Progenitor cell of endocrine pancreas (in vitro differentiated cells): ENCODE measurements at regions not wholly inside any gene's neighbourhood (a gene's known extent, or its start where the extent isn't known, plus 50 kb on each side); places are given as distances from the start of the nearest gene placed in this dataset.

Source experiments
- DNase-seq: peaks from one replicate; pipeline ENCODE4 v3.0.0; 2021; ENCODE audit warnings: low spot score; ENCODE audit not compliant: unreplicated experiment
- H3K27ac Mint-ChIP-seq: 2 replicates; pipeline ENCODE4 v1.8.0; 2021; ENCODE audit warnings: mild to moderate bottlenecking, moderate library complexity, mixed read lengths
- H3K27me3 Mint-ChIP-seq: 2 replicates; pipeline ENCODE4 v1.8.0; 2021; ENCODE audit warnings: mixed read lengths
- H3K36me3 Mint-ChIP-seq: 2 replicates; pipeline ENCODE4 v1.8.0; 2022; ENCODE audit warnings: mixed read lengths; ENCODE audit not compliant: insufficient read depth
- H3K4me1 Mint-ChIP-seq: 2 replicates; pipeline ENCODE4 v1.8.0; 2021; ENCODE audit warnings: low read depth, mixed read lengths
- H3K4me3 Mint-ChIP-seq: 2 replicates; pipeline ENCODE4 v1.8.0; 2021; ENCODE audit warnings: low read depth, mild to moderate bottlenecking, moderate library complexity, mixed read lengths
- H3K9me3 Mint-ChIP-seq: 2 replicates; pipeline ENCODE4 v1.8.0; 2021; ENCODE audit warnings: low read depth, mixed read lengths
- CTCF ChIP-seq: fragments of 200-600 bp; sonication (generic); IDR thresholded peaks from one replicate; pipeline ENCODE4 v1.5.0; 2021; ENCODE audit warnings: antibody characterized with exemption, mild to moderate bottlenecking; ENCODE audit not compliant: unreplicated experiment

GRCh38 chr7:109939207-109939606, 1151.7 kb upstream of the LRRN3 start:
- Mint-ChIP-seq H3K4me1 (peaks cover 2% of the 10 kb centered on the region), H3K9me3 (peaks cover 35% of the 10 kb centered on the region), H3K36me3 (no peaks in the 10 kb centered on the region), H3K27me3 (no peaks in the 10 kb centered on the region), H3K27ac (no peak overlapping the region), H3K4me3 (no peak overlapping the region)
- no peak for DNase-seq
- TF ChIP-seq CTCF, result no peak

DNA sequence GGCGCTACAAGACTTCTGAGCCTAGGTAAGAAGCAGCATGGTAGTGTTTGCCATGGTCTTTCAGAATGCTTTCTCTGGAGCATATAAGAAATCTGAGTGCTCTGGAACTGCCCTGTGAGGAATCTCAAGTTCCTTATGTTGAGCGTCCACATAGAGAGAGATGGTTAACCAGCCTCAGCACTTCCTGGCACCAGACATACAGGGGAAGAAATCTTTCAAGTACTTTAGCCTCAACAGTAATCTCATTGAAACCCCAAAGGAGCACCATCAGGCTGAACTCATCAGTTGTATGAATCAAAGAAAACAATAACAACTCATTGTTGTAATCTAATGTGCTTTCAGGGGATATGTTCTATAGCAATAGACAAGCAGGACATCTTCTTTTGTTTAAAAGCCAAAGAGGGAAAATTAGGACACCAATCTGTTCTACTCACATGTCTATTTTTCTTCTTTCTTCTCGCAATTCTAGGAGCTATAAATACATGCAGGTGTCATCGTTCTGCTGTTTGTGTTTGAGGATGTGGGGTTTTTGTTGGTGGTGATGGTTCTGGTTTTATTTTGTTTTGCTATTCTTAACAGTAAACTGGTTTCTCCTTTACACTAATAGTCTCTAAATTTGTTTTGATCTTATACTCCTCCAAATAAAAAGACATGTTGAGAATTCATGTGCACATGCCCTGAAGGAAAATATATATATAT, 1145.0 kb upstream of the LRRN3 start:
- no peaks in the 10 kb centered on the region for H3K27me3 Mint-ChIP-seq
- peaks cover 14% of the 10 kb centered on the region for H3K4me1 Mint-ChIP-seq
- H3K27ac Mint-ChIP-seq, result no peak overlapping the region
- DNase-seq, result no peak
- peaks cover 6% of the 10 kb centered on the region for H3K9me3 Mint-ChIP-seq
- H3K36me3 Mint-ChIP-seq, result no peaks in the 10 kb centered on the region
- no peak overlapping the region for H3K4me3 Mint-ChIP-seq
- no peak for TF ChIP-seq CTCF

- Mint-ChIP-seq H3K4me3 (no peak overlapping the region), H3K27ac (peak overlapping the region; percentile 83), H3K9me3 (peaks cover 17% of the 10 kb centered on the region), H3K27me3 (no peaks in the 10 kb centered on the region), H3K4me1 (peaks cover 17% of the 10 kb centered on the region), H3K36me3 (peaks cover 3% of the 10 kb centered on the region)
- TF ChIP-seq CTCF, result no peak
- DNase-seq, result no peak
Measured at GRCh38 chr7:109950256-109950655, 1140.7 kb upstream of the LRRN3 start.

- TF ChIP-seq CTCF, result no peak
- Mint-ChIP-seq H3K4me1 (peaks cover 19% of the 10 kb centered on the region), H3K27ac (peak overlapping the region; percentile 83), H3K9me3 (peaks cover 18% of the 10 kb centered on the region), H3K36me3 (peaks cover 3% of the 10 kb centered on the region), H3K4me3 (no peak overlapping the region), H3K27me3 (no peaks in the 10 kb centered on the region)
- no peak for DNase-seq
Measured at GRCh38 chr7:109950821-109951564, 1139.9 kb upstream of the LRRN3 start.

DNA sequence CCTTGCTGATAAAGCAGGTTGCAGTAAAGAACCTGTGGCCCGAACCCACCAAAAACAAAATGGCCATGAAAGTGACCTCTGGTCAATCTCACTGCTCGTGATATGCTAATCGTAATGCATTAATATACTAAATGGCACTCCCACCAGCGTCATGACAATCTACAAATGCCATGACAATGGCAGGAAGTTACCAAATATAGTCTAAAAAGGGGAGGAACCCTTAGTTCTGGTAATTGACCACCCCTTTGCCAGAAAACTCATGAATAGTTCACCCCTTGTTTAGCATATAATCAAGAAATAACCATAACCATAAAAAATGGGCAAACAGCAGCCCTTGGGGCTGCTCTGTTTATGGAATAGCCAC, 1139.4 kb upstream of the LRRN3 start:
- Mint-ChIP-seq H3K9me3 (peaks cover 18% of the 10 kb centered on the region), H3K4me3 (no peak overlapping the region)

More for the DNA sequence above, 1139.4 kb upstream of the LRRN3 start:
- peaks cover 21% of the 10 kb centered on the region for H3K4me1 Mint-ChIP-seq
- H3K27ac Mint-ChIP-seq, result no peak overlapping the region
- H3K27me3 Mint-ChIP-seq, result no peaks in the 10 kb centered on the region
- TF ChIP-seq CTCF, result no peak
- peaks cover 3% of the 10 kb centered on the region for H3K36me3 Mint-ChIP-seq
- DNase-seq, result no peak
